A673 (cell line): ENCODE measurements at regions not wholly inside any gene's neighbourhood (a gene's known extent, or its start where the extent isn't known, plus 50 kb on each side); places are given as distances from the start of the nearest gene placed in this dataset.

Source experiments
- BruUV-seq: library from RNA; stranded (reverse); fragments of 400-500 nt; replicated peaks from 2 replicates; lab custom pipeline; 2021; lab: Mats Ljungman, UMichigan
- CTCF ChIA-PET: fragments of 300-600 bp; sonication (Branson Sonifier 250); formaldehyde crosslinking; loops from one replicate; lab custom pipeline; 2022; ENCODE audit warnings: antibody characterized with exemption; lab: Charles Lee
- POLR2A ChIA-PET: fragments of 300-600 bp; sonication (Branson Sonifier 250); formaldehyde crosslinking; loops from one replicate; lab custom pipeline; 2022; ENCODE audit warnings: antibody characterized with exemption; ENCODE audit not compliant: low non-redundant PET; lab: Charles Lee
- DNase-seq: peaks from one replicate; pipeline ENCODE4 v3.0.0-alpha.2; 2015; ENCODE audit warnings: low spot score
- H3K27ac ChIP-seq: fragments of 200-600 bp; sonication (generic); 2 replicates; pipeline ENCODE4 v1.5.1; 2016; ENCODE audit warnings: mixed run types, low read depth, mild to moderate bottlenecking, mixed read lengths, antibody characterized with exemption, low read length; ENCODE audit not compliant: poor library complexity, severe bottlenecking
- H3K27me3 ChIP-seq: fragments of 200-600 bp; sonication (generic); replicated peaks from 2 replicates; pipeline ENCODE4 v1.6.1; 2017; ENCODE audit warnings: mixed run types, low read depth, mild to moderate bottlenecking, mixed read lengths, antibody characterized with exemption, low read length; ENCODE audit not compliant: insufficient read depth, poor library complexity
- H3K36me3 ChIP-seq: fragments of 200-600 bp; sonication (generic); 2 replicates; pipeline ENCODE4 v1.6.1; 2016; ENCODE audit warnings: mixed run types, mild to moderate bottlenecking, mixed read lengths, antibody characterized with exemption, low read length; ENCODE audit not compliant: insufficient read depth, poor library complexity, severe bottlenecking
- H3K4me1 ChIP-seq: fragments of 200-600 bp; sonication (generic); 2 replicates; pipeline ENCODE4 v1.6.1; 2017; ENCODE audit warnings: mixed run types, mild to moderate bottlenecking, mixed read lengths, antibody characterized with exemption, low read length; ENCODE audit not compliant: insufficient read depth, poor library complexity, severe bottlenecking
- H3K4me3 ChIP-seq: fragments of 200-600 bp; sonication (generic); 2 replicates; pipeline ENCODE4 v1.5.1; 2016; ENCODE audit warnings: low read depth, mixed run types, mild to moderate bottlenecking, mixed read lengths, low read length; ENCODE audit not compliant: poor library complexity, severe bottlenecking
- H3K9me3 ChIP-seq: fragments of 200-600 bp; sonication (generic); 2 replicates; pipeline ENCODE4 v1.6.1; 2016; ENCODE audit warnings: mixed run types, low read depth, mild to moderate bottlenecking, mixed read lengths, antibody characterized with exemption, low read length; ENCODE audit not compliant: poor library complexity, severe bottlenecking
- EZH2 ChIP-seq: fragments of 200-600 bp; sonication (generic); IDR thresholded peaks from 2 replicates; pipeline ENCODE4 v1.6.1; 2017; ENCODE audit warnings: borderline replicate concordance, low read depth, mild to moderate bottlenecking, mixed read lengths, antibody characterized with exemption, low read length; ENCODE audit not compliant: poor library complexity, severe bottlenecking
- intact Hi-C: fragments of 100-400 bp; cut with micrococcal nuclease; formaldehyde crosslinking; loops from one replicate; pipeline ENCODE4 v1.10.0; 2022; ENCODE audit not compliant: unreplicated experiment
- TF ChIP-seq, protein P1 (sequence below): fragments of 300-800, 200-600 bp; sonication (generic); conservative IDR thresholded peaks from 2 replicates; pipeline ENCODE4 v1.5.1; 2017; ENCODE audit warnings: low read depth, mild to moderate bottlenecking, antibody characterized with exemption, low read length, moderate library complexity, mixed read lengths

DNA sequence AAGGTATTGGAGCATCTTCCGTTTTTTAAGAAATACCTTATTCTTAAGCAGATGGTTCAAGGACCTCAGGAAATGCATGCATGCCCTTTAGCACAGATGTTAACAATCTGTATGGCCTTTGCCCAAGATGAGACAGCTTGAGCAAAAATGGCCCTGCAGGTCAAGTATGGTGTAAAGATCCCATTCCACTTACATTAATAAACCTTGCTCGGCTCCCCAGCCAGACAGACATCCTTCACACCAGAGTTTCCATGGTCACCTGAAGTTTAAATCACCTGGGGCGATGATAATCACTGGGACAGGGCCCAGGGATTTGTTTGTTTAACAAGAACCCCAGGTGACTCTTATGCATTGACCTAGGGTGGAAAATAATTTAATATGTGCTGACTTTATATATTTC is 287.0 kb upstream of the NOCT start:
- Histone ChIP-seq H3K4me3 (no peak overlapping the region), H3K27ac (no peak overlapping the region), H3K4me1 (no peaks in the 10 kb centered on the region), H3K9me3 (no peaks in the 10 kb centered on the region), H3K36me3 (no peaks in the 10 kb centered on the region), H3K27me3 (no peaks in the 10 kb centered on the region)
- DNase-seq: no peak
- no TSS peak for BruUV-seq
- ChIA-PET POLR2A (no interaction called here), CTCF (no interaction called here)
- TF ChIP-seq EZH2: no peak
- TF ChIP-seq, protein P1, sequence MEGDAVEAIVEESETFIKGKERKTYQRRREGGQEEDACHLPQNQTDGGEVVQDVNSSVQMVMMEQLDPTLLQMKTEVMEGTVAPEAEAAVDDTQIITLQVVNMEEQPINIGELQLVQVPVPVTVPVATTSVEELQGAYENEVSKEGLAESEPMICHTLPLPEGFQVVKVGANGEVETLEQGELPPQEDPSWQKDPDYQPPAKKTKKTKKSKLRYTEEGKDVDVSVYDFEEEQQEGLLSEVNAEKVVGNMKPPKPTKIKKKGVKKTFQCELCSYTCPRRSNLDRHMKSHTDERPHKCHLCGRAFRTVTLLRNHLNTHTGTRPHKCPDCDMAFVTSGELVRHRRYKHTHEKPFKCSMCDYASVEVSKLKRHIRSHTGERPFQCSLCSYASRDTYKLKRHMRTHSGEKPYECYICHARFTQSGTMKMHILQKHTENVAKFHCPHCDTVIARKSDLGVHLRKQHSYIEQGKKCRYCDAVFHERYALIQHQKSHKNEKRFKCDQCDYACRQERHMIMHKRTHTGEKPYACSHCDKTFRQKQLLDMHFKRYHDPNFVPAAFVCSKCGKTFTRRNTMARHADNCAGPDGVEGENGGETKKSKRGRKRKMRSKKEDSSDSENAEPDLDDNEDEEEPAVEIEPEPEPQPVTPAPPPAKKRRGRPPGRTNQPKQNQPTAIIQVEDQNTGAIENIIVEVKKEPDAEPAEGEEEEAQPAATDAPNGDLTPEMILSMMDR: no peak
- intact Hi-C loops: no loop called here

DNA sequence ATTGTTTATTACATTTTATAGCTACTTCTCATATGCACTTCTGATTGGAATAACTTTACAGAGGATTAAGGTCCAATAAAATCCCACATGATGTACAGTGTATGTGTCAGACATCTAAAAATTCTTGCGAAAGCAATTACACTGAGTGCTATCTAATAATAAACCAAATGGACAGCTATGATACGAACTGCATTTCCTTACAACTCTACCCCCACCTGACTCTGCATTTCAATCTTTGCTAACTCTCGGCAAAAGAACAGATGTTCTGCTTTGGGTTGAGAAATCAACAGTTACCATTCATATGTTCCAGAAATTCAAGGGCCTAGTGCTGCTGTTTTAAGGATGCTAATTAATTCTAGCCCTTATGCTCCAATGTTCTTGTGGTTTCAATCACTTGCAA is 287.9 kb upstream of the NOCT start:
- H3K9me3 ChIP-seq: no peaks in the 10 kb centered on the region
- CTCF ChIA-PET: no interaction called here
- no peak overlapping the region for H3K4me3 ChIP-seq
- H3K36me3 ChIP-seq: no peaks in the 10 kb centered on the region
- TF ChIP-seq EZH2: no peak
- TF ChIP-seq, protein P1: no peak
- BruUV-seq: no TSS peak
- no peak for DNase-seq
- no peak overlapping the region for H3K27ac ChIP-seq
- POLR2A ChIA-PET: no interaction called here
- H3K27me3 ChIP-seq: no peaks in the 10 kb centered on the region
- intact Hi-C loops: no loop called here
- no peaks in the 10 kb centered on the region for H3K4me1 ChIP-seq

DNA sequence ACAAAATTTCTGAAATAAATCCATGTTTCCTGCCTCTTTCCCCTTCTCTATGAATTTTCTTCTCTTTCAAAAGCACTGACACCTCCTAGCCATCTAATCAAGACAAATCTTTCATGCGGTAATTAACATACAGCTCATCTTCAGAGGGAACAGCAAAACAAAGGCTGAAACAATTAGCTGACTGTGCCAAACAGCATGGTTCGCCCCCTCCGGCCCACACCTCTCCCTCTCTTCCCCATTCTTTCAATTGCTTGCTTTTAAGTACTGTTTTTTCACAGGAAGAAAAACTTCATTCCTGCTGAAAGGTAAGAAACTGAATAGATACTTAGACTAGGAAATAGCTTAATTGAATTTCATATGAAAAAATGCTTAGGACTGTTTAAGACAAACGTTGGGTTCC is 291.1 kb upstream of the NOCT start:
- no peak overlapping the region for H3K27ac ChIP-seq
- H3K36me3 ChIP-seq: no peaks in the 10 kb centered on the region
- H3K9me3 ChIP-seq: no peaks in the 10 kb centered on the region
- DNase-seq: no peak
- no TSS peak for BruUV-seq
- TF ChIP-seq, protein P1: no peak
- no peak for TF ChIP-seq EZH2
- no peak overlapping the region for H3K4me3 ChIP-seq
- intact Hi-C loops: no loop called here
- ChIA-PET POLR2A (no interaction called here), CTCF (interaction anchor here (0.7 kb wide), 1 partner anchor 146 kb away, joined by 3 read pairs; no protein-coding TSS in a partner anchor)
- no peaks in the 10 kb centered on the region for H3K27me3 ChIP-seq
- H3K4me1 ChIP-seq: no peaks in the 10 kb centered on the region
